ENCODE measurements at regions not wholly inside any gene's neighbourhood (a gene's known extent, or its start where the extent isn't known, plus 50 kb on each side); places are given as distances from the start of the nearest gene placed in this dataset.

DNA sequence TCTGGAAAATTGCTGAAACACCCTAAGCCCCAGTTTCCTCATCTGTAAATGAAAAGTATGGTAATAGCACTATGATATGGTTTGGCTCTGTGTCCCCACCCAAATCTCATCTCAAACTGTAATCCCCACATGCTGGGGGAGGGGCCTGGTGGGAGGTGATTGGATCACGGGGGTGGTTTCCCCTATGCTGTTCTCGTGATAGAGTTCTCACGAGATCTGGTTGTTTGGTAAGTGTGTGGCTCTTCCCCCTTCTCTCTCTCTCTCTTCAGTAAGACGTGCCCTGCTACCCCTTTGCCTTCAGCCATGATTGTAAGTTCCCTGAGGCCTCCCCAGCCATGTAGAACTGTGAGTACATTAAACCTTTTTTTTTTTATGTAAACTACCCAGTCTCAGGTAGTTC lies 490.7 kb downstream of the TMEM114 start:
- TF ChIP-seq, protein P1, sequence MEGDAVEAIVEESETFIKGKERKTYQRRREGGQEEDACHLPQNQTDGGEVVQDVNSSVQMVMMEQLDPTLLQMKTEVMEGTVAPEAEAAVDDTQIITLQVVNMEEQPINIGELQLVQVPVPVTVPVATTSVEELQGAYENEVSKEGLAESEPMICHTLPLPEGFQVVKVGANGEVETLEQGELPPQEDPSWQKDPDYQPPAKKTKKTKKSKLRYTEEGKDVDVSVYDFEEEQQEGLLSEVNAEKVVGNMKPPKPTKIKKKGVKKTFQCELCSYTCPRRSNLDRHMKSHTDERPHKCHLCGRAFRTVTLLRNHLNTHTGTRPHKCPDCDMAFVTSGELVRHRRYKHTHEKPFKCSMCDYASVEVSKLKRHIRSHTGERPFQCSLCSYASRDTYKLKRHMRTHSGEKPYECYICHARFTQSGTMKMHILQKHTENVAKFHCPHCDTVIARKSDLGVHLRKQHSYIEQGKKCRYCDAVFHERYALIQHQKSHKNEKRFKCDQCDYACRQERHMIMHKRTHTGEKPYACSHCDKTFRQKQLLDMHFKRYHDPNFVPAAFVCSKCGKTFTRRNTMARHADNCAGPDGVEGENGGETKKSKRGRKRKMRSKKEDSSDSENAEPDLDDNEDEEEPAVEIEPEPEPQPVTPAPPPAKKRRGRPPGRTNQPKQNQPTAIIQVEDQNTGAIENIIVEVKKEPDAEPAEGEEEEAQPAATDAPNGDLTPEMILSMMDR (IDR thresholded peaks at IDR 0.05; ENCODE audit: insufficient read depth, low read length, poor library complexity, severe bottlenecking), result no peak
- no peak for TF ChIP-seq EZH2phosphoT487 (conservative IDR thresholded peaks at IDR 0.05; ENCODE audit: low read length)
